GM23248 (cell line): ENCODE measurements at regions not wholly inside any gene's neighbourhood (a gene's known extent, or its start where the extent isn't known, plus 50 kb on each side); places are given as distances from the start of the nearest gene placed in this dataset.
"Not testable (repeated sequence)": the region's sequence is repeated elsewhere in the genome, so short reads cannot be mapped to it uniquely, and the experiment has no call there.

ENCODE experiments used
- DNase-seq: peaks from one replicate; pipeline ENCODE4 v3.0.0-alpha.2; 2015
- H2AFZ ChIP-seq: fragments of 200-600 bp; sonication (generic); 2 replicates; pipeline ENCODE4 v1.6.1; 2016; ENCODE audit warnings: antibody characterized with exemption
- H3F3A ChIP-seq: fragments of 200-600 bp; sonication (generic); 2 replicates; pipeline ENCODE4 v1.6.1; 2016; ENCODE audit warnings: mild to moderate bottlenecking, antibody characterized with exemption, mixed run types; ENCODE audit not compliant: insufficient read depth
- H3K27ac ChIP-seq: fragments of 200-600 bp; sonication (generic); 2 replicates; pipeline ENCODE4 v1.5.1; 2016; ENCODE audit warnings: mild to moderate bottlenecking
- H3K27me3 ChIP-seq: fragments of 200-600 bp; sonication (generic); replicated peaks from 2 replicates; pipeline ENCODE4 v1.6.1; 2016; ENCODE audit warnings: mild to moderate bottlenecking; ENCODE audit not compliant: insufficient read depth
- H3K36me3 ChIP-seq: fragments of 200-600 bp; sonication (generic); 2 replicates; pipeline ENCODE4 v1.6.1; 2016; ENCODE audit warnings: low read depth, mild to moderate bottlenecking
- H3K4me1 ChIP-seq: fragments of 200-600 bp; sonication (generic); 2 replicates; pipeline ENCODE4 v1.6.1; 2016; ENCODE audit warnings: mild to moderate bottlenecking; ENCODE audit not compliant: insufficient read depth
- H3K4me2 ChIP-seq: fragments of 200-600 bp; sonication (generic); one replicate; pipeline ENCODE4 v1.6.1; 2016; ENCODE audit warnings: mild to moderate bottlenecking; ENCODE audit not compliant: unreplicated experiment
- H3K4me3 ChIP-seq: fragments of 200-600 bp; sonication (generic); 2 replicates; pipeline ENCODE4 v1.5.1; 2016; ENCODE audit warnings: mild to moderate bottlenecking
- H3K79me2 ChIP-seq: fragments of 200-600 bp; sonication (generic); 2 replicates; pipeline ENCODE4 v1.6.1; 2016; ENCODE audit warnings: mild to moderate bottlenecking; ENCODE audit not compliant: insufficient read depth
- H3K9ac ChIP-seq: fragments of 200-600 bp; sonication (generic); 2 replicates; pipeline ENCODE4 v1.6.1; 2016; ENCODE audit warnings: mild to moderate bottlenecking
- H3K9me2 ChIP-seq: fragments of 200-600 bp; sonication (generic); 2 replicates; pipeline ENCODE4 v1.6.1; 2016; ENCODE audit warnings: mixed run types, mild to moderate bottlenecking, moderate library complexity; ENCODE audit not compliant: insufficient read depth
- H3K9me3 ChIP-seq: fragments of 200-600 bp; sonication (generic); one replicate; pipeline ENCODE4 v1.6.1; 2017; ENCODE audit warnings: low read depth
- H4K20me1 ChIP-seq: fragments of 200-600 bp; sonication (generic); 2 replicates; pipeline ENCODE4 v1.6.0; 2016; ENCODE audit not compliant: insufficient read depth
- EZH2 ChIP-seq: fragments of 200-600 bp; sonication (generic); IDR thresholded peaks from 2 replicates; pipeline ENCODE4 v1.6.1; 2018; ENCODE audit warnings: antibody characterized with exemption, mild to moderate bottlenecking; ENCODE audit not compliant: insufficient read depth, poor library complexity, severe bottlenecking
- EZH2phosphoT487 ChIP-seq: fragments of 200-600 bp; sonication (generic); IDR thresholded peaks from 2 replicates; pipeline ENCODE4 v1.6.1; 2018; ENCODE audit warnings: antibody characterized with exemption, moderate library complexity, mild to moderate bottlenecking, low read depth; ENCODE audit not compliant: insufficient read depth
- WGBS, 2 experiments: methylation state at CpG; one replicate each; pipeline ENCODE4 v1.1.6; 2015 to 2017; ENCODE audit warnings: low lambda C conversion rate in 2 of 2, low coverage in 1 of 2; ENCODE audit errors: missing lambda C conversion rate in 2 of 2; 5-methylcytosine and 5-hydroxymethylcytosine counted together
- in situ Hi-C: fragments of 300-500 bp; cut with MboI; formaldehyde crosslinking; loops from 2 replicates; pipeline ENCODE4 v1.15.0; 2020

GRCh38 chr6:27807441-27808241 lies 104.6 kb downstream of the OR2B2 start:
- 2% methylated on average over 43 of the region's 43 CpGs for WGBS, 2 experiments

GRCh38 chr6:27806981-27807440 lies 105.2 kb downstream of the OR2B2 start:
- no peaks in the 10 kb centered on the region for H3K9me2 ChIP-seq
- H2AFZ ChIP-seq, result peak overlapping the region; percentile 82
- no peaks in the 10 kb centered on the region for H3K9me3 ChIP-seq
- in situ Hi-C loops, result no loop called here
- peak overlapping the region; percentile 77 for H3K4me3 ChIP-seq
- H3K36me3 ChIP-seq, result no peaks in the 10 kb centered on the region
- no peaks in the 10 kb centered on the region for H3K27me3 ChIP-seq
- no peaks in the 10 kb centered on the region for H4K20me1 ChIP-seq
- no peak for TF ChIP-seq EZH2phosphoT487
- no peak for TF ChIP-seq EZH2
- 6 to 9% methylated on average over 19 of the region's 19 CpGs for WGBS, 2 experiments
- peak; percentile 73 for DNase-seq
- peak overlapping the region; percentile 86 for H3K27ac ChIP-seq
- H3K79me2 ChIP-seq, result no peaks in the 10 kb centered on the region
- peak overlapping the region; percentile 73 for H3K9ac ChIP-seq
- H3K4me1 ChIP-seq, result peaks cover 24% of the 10 kb centered on the region; the same call in 1 of the 2 replicates
- H3K4me2 ChIP-seq, result peak overlapping the region; percentile 84
- peaks cover 48% of the 10 kb centered on the region for H3F3A ChIP-seq

More at GRCh38 chr6:27807441-27808241, 104.6 kb downstream of the OR2B2 start:
- Histone ChIP-seq H3K4me1 (peaks cover 24% of the 10 kb centered on the region; the same call in 1 of the 2 replicates), H3F3A (peaks cover 48% of the 10 kb centered on the region), H3K4me3 (peak overlapping the region; percentile 77), H3K27ac (peak overlapping the region; percentile 86), H3K9ac (peak overlapping the region; percentile 73), H3K4me2 (peak overlapping the region; percentile 84), H2AFZ (peak overlapping the region; percentile 82)
- H3K9me2 ChIP-seq, H3K9me3 ChIP-seq, H3K27me3 ChIP-seq, H4K20me1 ChIP-seq, H3K36me3 ChIP-seq, in situ Hi-C loops, H3K79me2 ChIP-seq: not testable (repeated sequence)
- peak; percentile 93 for DNase-seq

- no peak overlapping the region for H3K4me2 ChIP-seq
- H3K9me3 ChIP-seq, result no peaks in the 10 kb centered on the region
- H3K9me2 ChIP-seq, result no peaks in the 10 kb centered on the region
- H3F3A ChIP-seq, result peaks cover 35% of the 10 kb centered on the region
- TF ChIP-seq EZH2phosphoT487, result no peak
- TF ChIP-seq EZH2, result no peak
- H3K27ac ChIP-seq, result no peak overlapping the region
- H3K36me3 ChIP-seq, result no peaks in the 10 kb centered on the region
- H3K4me3 ChIP-seq, result no peak overlapping the region
- peaks cover 12% of the 10 kb centered on the region; the same call in 1 of the 2 replicates for H3K4me1 ChIP-seq
- H2AFZ ChIP-seq, result no peak overlapping the region
- no peaks in the 10 kb centered on the region for H3K79me2 ChIP-seq
- H4K20me1 ChIP-seq, result no peaks in the 10 kb centered on the region
- no peak for DNase-seq
- H3K9ac ChIP-seq, result no peak overlapping the region
- WGBS, 2 experiments, result 89 to 93% methylated on average over 2 of the region's 2 CpGs
- no peaks in the 10 kb centered on the region for H3K27me3 ChIP-seq
- in situ Hi-C loops, result no loop called here
Measured at GRCh38 chr6:27805347-27805746, 106.8 kb downstream of the OR2B2 start.

GRCh38 chr6:27804851-27805250 lies 107.3 kb downstream of the OR2B2 start:
- H3K4me2 ChIP-seq, result no peak overlapping the region
- H3K9ac ChIP-seq, result no peak overlapping the region
- H3K79me2 ChIP-seq, result no peaks in the 10 kb centered on the region
- TF ChIP-seq EZH2 (no peak), EZH2phosphoT487 (no peak)
- in situ Hi-C loops, result no loop called here
- H2AFZ ChIP-seq, result no peak overlapping the region
- no peak for DNase-seq
- H3K9me2 ChIP-seq, result no peaks in the 10 kb centered on the region
- no peaks in the 10 kb centered on the region for H3K36me3 ChIP-seq
- 83 to 84% methylated on average over 4 of the region's 4 CpGs for WGBS, 2 experiments
- H3K27me3 ChIP-seq, result no peaks in the 10 kb centered on the region
- H4K20me1 ChIP-seq, result no peaks in the 10 kb centered on the region
- peaks cover 12% of the 10 kb centered on the region; the same call in 1 of the 2 replicates for H3K4me1 ChIP-seq
- no peaks in the 10 kb centered on the region for H3K9me3 ChIP-seq
- H3K4me3 ChIP-seq, result no peak overlapping the region
- H3K27ac ChIP-seq, result no peak overlapping the region
- H3F3A ChIP-seq, result peaks cover 32% of the 10 kb centered on the region
